Peyer's patch (tissue), 4 donors: ENCODE measurements at regions not wholly inside any gene's neighbourhood (a gene's known extent, or its start where the extent isn't known, plus 50 kb on each side); places are given as distances from the start of the nearest gene placed in this dataset.

Experiments used
- POLR2A ChIP-seq, 2 donors: fragments of 450-650 bp; IDR thresholded peaks; one replicate each; pipeline ENCODE4 v1.5.1; 2017; ENCODE audit warnings: antibody characterized with exemption in 2 of 2, mild to moderate bottlenecking in 2 of 2, moderate library complexity in 2 of 2
- TF ChIP-seq, protein P1 (sequence below), 6 experiments: fragments of 450-650 bp in 4 of 6; fragments of 200-600 bp in 2 of 6; sonication (generic) in 1 of 6; IDR thresholded peaks; one replicate each; pipeline ENCODE4 v1.5.1; 2017 to 2019; ENCODE audit warnings: antibody characterized with exemption in 6 of 6, mild to moderate bottlenecking in 3 of 6, moderate library complexity in 1 of 6

DNA sequence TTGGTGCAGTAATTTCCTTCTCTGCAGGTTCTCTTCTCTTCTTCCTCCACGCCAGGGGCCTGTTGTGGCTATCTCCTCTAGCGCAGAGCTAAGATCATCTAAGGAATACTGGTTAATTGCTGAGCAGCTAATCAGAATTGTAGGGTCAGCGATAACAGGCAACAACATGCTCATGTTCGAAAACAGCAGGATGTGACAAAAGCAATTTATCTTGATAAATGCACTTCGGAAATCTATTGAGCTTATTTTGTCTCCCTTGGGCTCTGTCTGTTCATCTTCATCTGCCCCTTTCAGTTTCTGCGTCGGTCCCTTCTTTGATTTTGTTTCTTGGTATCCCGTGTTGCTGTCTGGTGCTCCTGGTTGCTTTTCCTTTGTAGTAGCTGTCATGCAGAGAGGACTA lies 67.3 kb upstream of the MAP3K7 start:
- TF ChIP-seq POLR2A (IDR thresholded peaks at IDR 0.05) = no peak
- TF ChIP-seq, protein P1, sequence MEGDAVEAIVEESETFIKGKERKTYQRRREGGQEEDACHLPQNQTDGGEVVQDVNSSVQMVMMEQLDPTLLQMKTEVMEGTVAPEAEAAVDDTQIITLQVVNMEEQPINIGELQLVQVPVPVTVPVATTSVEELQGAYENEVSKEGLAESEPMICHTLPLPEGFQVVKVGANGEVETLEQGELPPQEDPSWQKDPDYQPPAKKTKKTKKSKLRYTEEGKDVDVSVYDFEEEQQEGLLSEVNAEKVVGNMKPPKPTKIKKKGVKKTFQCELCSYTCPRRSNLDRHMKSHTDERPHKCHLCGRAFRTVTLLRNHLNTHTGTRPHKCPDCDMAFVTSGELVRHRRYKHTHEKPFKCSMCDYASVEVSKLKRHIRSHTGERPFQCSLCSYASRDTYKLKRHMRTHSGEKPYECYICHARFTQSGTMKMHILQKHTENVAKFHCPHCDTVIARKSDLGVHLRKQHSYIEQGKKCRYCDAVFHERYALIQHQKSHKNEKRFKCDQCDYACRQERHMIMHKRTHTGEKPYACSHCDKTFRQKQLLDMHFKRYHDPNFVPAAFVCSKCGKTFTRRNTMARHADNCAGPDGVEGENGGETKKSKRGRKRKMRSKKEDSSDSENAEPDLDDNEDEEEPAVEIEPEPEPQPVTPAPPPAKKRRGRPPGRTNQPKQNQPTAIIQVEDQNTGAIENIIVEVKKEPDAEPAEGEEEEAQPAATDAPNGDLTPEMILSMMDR (IDR thresholded peaks at IDR 0.05) = no peak
